GM23248 (cell line): ENCODE measurements at regions not wholly inside any gene's neighbourhood (a gene's known extent, or its start where the extent isn't known, plus 50 kb on each side); places are given as distances from the start of the nearest gene placed in this dataset.

Experiments
- EZH2 ChIP-seq: fragments of 200-600 bp; sonication (generic); IDR thresholded peaks from 2 replicates; pipeline ENCODE4 v1.6.1; 2018; ENCODE audit warnings: antibody characterized with exemption, mild to moderate bottlenecking; ENCODE audit not compliant: insufficient read depth, poor library complexity, severe bottlenecking
- EZH2phosphoT487 ChIP-seq: fragments of 200-600 bp; sonication (generic); IDR thresholded peaks from 2 replicates; pipeline ENCODE4 v1.6.1; 2018; ENCODE audit warnings: antibody characterized with exemption, moderate library complexity, mild to moderate bottlenecking, low read depth; ENCODE audit not compliant: insufficient read depth

DNA sequence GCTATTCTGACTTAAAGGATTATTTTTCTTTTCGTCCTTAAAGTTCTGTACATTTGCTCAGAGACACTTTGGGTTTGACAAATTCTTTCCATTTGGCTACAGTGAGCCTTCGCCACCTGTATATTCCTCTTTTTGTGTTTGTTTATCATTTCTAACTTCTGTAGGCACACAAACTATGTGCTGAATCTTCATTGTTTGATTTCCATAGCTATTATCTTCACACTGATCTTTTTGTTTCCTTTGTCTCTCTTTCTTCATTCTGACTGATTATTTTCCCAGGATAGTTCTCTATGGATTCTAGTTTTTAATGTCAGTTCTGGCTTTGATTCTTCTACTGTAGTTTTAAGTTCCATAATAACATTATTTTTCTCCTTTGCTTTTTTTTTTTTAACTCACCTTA, 350.2 kb downstream of the ZNF521 start:
- TF ChIP-seq EZH2phosphoT487, result no peak
- TF ChIP-seq EZH2, result no peak
